ENCODE measurements at regions not wholly inside any gene's neighbourhood (a gene's known extent, or its start where the extent isn't known, plus 50 kb on each side); places are given as distances from the start of the nearest gene placed in this dataset.

GRCh38 chr16:75793641-75794040 lies 67.4 kb upstream of the CPHXL start:
- TF ChIP-seq CTCF (IDR thresholded peaks at IDR 0.05) (no peak), POLR2A (IDR thresholded peaks at IDR 0.05) (no peak)
- H3K4me3 ChIP-seq (ENCODE audit: low read depth, poor library complexity, severe bottlenecking) = no peak overlapping the region
- 29 to 33% methylated on average over 4 of the region's 4 CpGs for WGBS, 2 donors
- intact Hi-C loops (cut with DNase I; ENCODE audit: low total_unique reads) = no loop called here
- DNase-seq (ENCODE audit: low spot score in 2 of 2) = no peak

GRCh38 chr16:75794426-75794825 lies 68.1 kb upstream of the CPHXL start:
- no peak for DNase-seq (ENCODE audit: low spot score in 2 of 2)
- TF ChIP-seq CTCF (IDR thresholded peaks at IDR 0.05) (no peak), POLR2A (IDR thresholded peaks at IDR 0.05) (no peak)
- intact Hi-C loops (cut with DNase I; ENCODE audit: low total_unique reads) = no loop called here
- H3K4me3 ChIP-seq (ENCODE audit: low read depth, poor library complexity, severe bottlenecking) = no peak overlapping the region
- 56 to 58% methylated on average over 4 of the region's 4 CpGs for WGBS, 2 donors

- no peak overlapping the region for H3K4me3 ChIP-seq (ENCODE audit: low read depth, poor library complexity, severe bottlenecking)
- no peak for DNase-seq (ENCODE audit: low spot score in 2 of 2)
- intact Hi-C loops (cut with DNase I; ENCODE audit: low total_unique reads) = no loop called here
- 81 to 87% methylated on average over 4 of the region's 4 CpGs for WGBS, 2 donors
- TF ChIP-seq CTCF (IDR thresholded peaks at IDR 0.05) = no peak
- TF ChIP-seq POLR2A (IDR thresholded peaks at IDR 0.05) = no peak
These were observed 72.4 kb upstream of the CPHXL start for GRCh38 chr16:75798714-75799113.

- 25 to 38% methylated on average over 3 of the region's 3 CpGs for WGBS, 2 donors
- TF ChIP-seq CTCF (IDR thresholded peaks at IDR 0.05) (no peak), POLR2A (IDR thresholded peaks at IDR 0.05) (no peak)
- no peak for DNase-seq (ENCODE audit: low spot score in 2 of 2)
- intact Hi-C loops (cut with DNase I; ENCODE audit: low total_unique reads) = no loop called here
- no peak overlapping the region for H3K4me3 ChIP-seq (ENCODE audit: low read depth, poor library complexity, severe bottlenecking)
These were observed 75.0 kb upstream of the CPHXL start for GRCh38 chr16:75801307-75801706.

GRCh38 chr16:75803753-75804152 lies 77.5 kb upstream of the CPHXL start:
- TF ChIP-seq CTCF (IDR thresholded peaks at IDR 0.05) (no peak), POLR2A (IDR thresholded peaks at IDR 0.05) (no peak)
- 56 to 58% methylated on average over 1 of the region's 1 CpG for WGBS, 2 donors
- intact Hi-C loops (cut with DNase I; ENCODE audit: low total_unique reads) = no loop called here
- no peak for DNase-seq (ENCODE audit: low spot score in 2 of 2)
- no peak overlapping the region for H3K4me3 ChIP-seq (ENCODE audit: low read depth, poor library complexity, severe bottlenecking)

GRCh38 chr16:75804368-75804767 lies 78.1 kb upstream of the CPHXL start:
- TF ChIP-seq POLR2A (IDR thresholded peaks at IDR 0.05) (no peak), CTCF (IDR thresholded peaks at IDR 0.05) (no peak)
- WGBS, 2 donors = 45 to 57% methylated on average over 3 of the region's 3 CpGs
- DNase-seq (ENCODE audit: low spot score in 2 of 2) = no peak
- no peak overlapping the region for H3K4me3 ChIP-seq (ENCODE audit: low read depth, poor library complexity, severe bottlenecking)
- intact Hi-C loops (cut with DNase I; ENCODE audit: low total_unique reads) = no loop called here
